ENCODE measurements at regions not wholly inside any gene's neighbourhood (a gene's known extent, or its start where the extent isn't known, plus 50 kb on each side); places are given as distances from the start of the nearest gene placed in this dataset.

GRCh38 chr7:36038063-36038721 lies 114.9 kb upstream of the EEPD1 start:
- TF ChIP-seq CTCF (IDR thresholded peaks at IDR 0.05) (no peak), POLR2A (IDR thresholded peaks at IDR 0.05) (no peak)

Measured in Peyer's patch (tissue), 4 donors.